ENCODE measurements at regions not wholly inside any gene's neighbourhood (a gene's known extent, or its start where the extent isn't known, plus 50 kb on each side); places are given as distances from the start of the nearest gene placed in this dataset.

GRCh38 chr2:173511357-173511756, 156.7 kb downstream of the CDCA7 start:
- TF ChIP-seq CTCF (IDR thresholded peaks at IDR 0.05), result no peak
- TF ChIP-seq POLR2AphosphoS5 (IDR thresholded peaks at IDR 0.05), result no peak
- no peak for TF ChIP-seq POLR2A (IDR thresholded peaks at IDR 0.05)

Data from gastroesophageal sphincter (tissue), 3 donors.